GM19372 (cell line): ENCODE measurements at regions not wholly inside any gene's neighbourhood (a gene's known extent, or its start where the extent isn't known, plus 50 kb on each side); places are given as distances from the start of the nearest gene placed in this dataset.

Experiments
- ATAC-seq: cut with Tn5 transposase; IDR thresholded peaks from one replicate; pipeline ENCODE4 v1.9.1; 2021; ENCODE audit warnings: mild to moderate bottlenecking, low read depth, moderate library complexity; ENCODE audit not compliant: unreplicated experiment

GRCh38 chr12:25745281-25745680 lies 192.2 kb upstream of the LMNTD1 start:
- no peak for ATAC-seq

- ATAC-seq = no peak
Measured at GRCh38 chr12:25746131-25746530, 193.0 kb upstream of the LMNTD1 start.

- no peak for ATAC-seq
Measured at GRCh38 chr12:25752710-25753309, 199.7 kb upstream of the LMNTD1 start.

GRCh38 chr12:25755136-25755970 lies 202.3 kb upstream of the LMNTD1 start:
- ATAC-seq = no peak

- no peak for ATAC-seq
Measured at GRCh38 chr12:25755971-25756260, 202.6 kb upstream of the RASSF8 start.

- ATAC-seq = no peak
Measured at GRCh38 chr12:25757037-25757665, 201.3 kb upstream of the RASSF8 start.

GRCh38 chr12:25759752-25760151 lies 198.7 kb upstream of the RASSF8 start:
- no peak for ATAC-seq

- ATAC-seq = no peak
Measured at GRCh38 chr12:25761356-25761755, 197.1 kb upstream of the RASSF8 start.

- ATAC-seq = no peak
Measured at GRCh38 chr12:25764409-25764808, 194.1 kb upstream of the RASSF8 start.

- ATAC-seq = no peak
Measured at GRCh38 chr12:25764892-25765291, 193.6 kb upstream of the RASSF8 start.

- ATAC-seq = no peak
Measured at GRCh38 chr12:25767606-25768005, 190.9 kb upstream of the RASSF8 start.

- ATAC-seq = no peak
Measured at GRCh38 chr12:25768151-25768550, 190.3 kb upstream of the RASSF8 start.

- ATAC-seq = no peak
Measured at GRCh38 chr12:25769082-25769945, 189.2 kb upstream of the RASSF8 start.

GRCh38 chr12:25771041-25771440 lies 187.4 kb upstream of the RASSF8 start:
- ATAC-seq = no peak

GRCh38 chr12:25771476-25771875 lies 187.0 kb upstream of the RASSF8 start:
- ATAC-seq = no peak

- no peak for ATAC-seq
Measured at GRCh38 chr12:25775968-25776367, 182.5 kb upstream of the RASSF8 start.

- ATAC-seq = no peak
Measured at GRCh38 chr12:25780771-25781170, 177.7 kb upstream of the RASSF8 start.

- ATAC-seq = no peak
Measured at GRCh38 chr12:25781232-25781631, 177.2 kb upstream of the RASSF8 start.

- no peak for ATAC-seq
Measured at GRCh38 chr12:25783566-25783965, 174.9 kb upstream of the RASSF8 start.

- no peak for ATAC-seq
Measured at GRCh38 chr12:25784669-25785068, 173.8 kb upstream of the RASSF8 start.

- ATAC-seq = no peak
Measured at GRCh38 chr12:25785134-25785533, 173.3 kb upstream of the RASSF8 start.
